SK-N-SH (cell line): ENCODE measurements at regions not wholly inside any gene's neighbourhood (a gene's known extent, or its start where the extent isn't known, plus 50 kb on each side); places are given as distances from the start of the nearest gene placed in this dataset.

Experiments used
- CTCF ChIP-seq: fragments of 200-600 bp; sonication (generic); IDR thresholded peaks from 2 replicates; pipeline ENCODE4 v1.6.1; 2017; ENCODE audit warnings: antibody characterized with exemption, mild to moderate bottlenecking, moderate library complexity
- POLR2AphosphoS5 ChIP-seq: IDR thresholded peaks from 2 replicates; pipeline ENCODE4 v1.6.1; 2012; ENCODE audit warnings: low read depth, low read length

GRCh38 chr5:14066326-14066725, 76.8 kb upstream of the TRIO start:
- TF ChIP-seq CTCF (no peak), POLR2AphosphoS5 (no peak)
